Activated CD4-positive, CD25-positive, alpha-beta regulatory T cell (primary cell): ENCODE measurements at regions not wholly inside any gene's neighbourhood (a gene's known extent, or its start where the extent isn't known, plus 50 kb on each side); places are given as distances from the start of the nearest gene placed in this dataset.
"Not testable (repeated sequence)": the region's sequence is repeated elsewhere in the genome, so short reads cannot be mapped to it uniquely, and the experiment has no call there.

Experiments used
- DNase-seq, 4 experiments: peaks; one replicate each; lab custom pipeline; 2025; lab: John Stamatoyannopoulos, UW

DNA sequence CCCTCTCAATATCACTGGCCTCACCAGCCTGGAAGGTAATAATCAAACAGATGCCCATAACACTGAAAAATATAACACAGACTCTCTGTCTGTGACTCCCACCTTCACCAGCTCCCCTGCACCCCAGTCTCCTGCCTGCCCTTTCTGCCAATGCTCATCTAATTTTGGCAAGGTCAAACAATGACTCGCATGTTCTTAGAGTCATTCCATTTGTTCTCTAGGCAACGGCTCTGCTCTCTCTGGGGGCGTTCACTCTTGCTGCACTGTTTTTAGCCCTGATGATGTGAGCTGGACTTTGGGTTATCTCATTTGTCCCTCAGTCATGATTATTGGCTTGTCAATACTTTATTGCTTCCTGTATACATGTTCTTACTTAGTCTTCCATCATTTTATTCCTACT, 691.8 kb downstream of the FLRT2 start:
- no peak for DNase-seq

DNA sequence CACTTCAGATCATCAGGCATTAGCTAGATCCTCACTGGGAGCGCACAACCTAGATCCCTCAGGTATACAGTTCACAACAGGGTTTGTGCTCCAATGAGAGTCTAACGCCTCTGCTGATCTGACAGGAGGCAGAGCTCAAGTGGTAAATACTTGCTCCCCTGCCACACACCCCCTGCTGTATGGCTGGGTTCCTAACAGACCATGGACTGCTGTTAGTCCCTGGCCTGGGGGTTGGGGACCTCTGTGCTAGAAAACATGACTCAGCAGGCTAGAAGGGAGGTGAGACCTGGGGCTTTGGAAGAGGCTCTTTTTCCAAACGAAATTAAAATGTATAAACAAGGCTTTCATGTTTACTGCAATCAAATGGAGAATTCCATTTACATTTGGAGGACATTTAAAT, 691.1 kb downstream of the FLRT2 start:
- no peak for DNase-seq

DNA sequence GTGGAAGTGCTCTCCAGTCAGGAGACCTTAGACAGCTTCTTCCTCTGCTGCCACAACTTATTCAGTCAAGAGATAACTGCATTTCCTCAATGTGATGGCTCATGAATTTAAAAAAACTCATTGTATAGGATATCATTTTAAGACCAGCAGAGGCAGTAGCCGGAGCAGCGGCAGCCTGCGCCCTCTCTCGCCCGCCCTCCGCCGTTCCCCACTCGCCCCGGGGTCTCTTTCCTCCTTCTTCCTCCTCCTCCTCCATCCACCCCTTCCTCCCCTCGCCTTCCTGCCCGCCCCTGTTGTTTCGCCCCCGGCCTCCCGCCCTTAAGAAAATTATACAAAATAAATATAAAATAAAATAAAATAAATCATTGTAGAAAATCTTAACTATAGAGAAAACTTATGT, 687.6 kb downstream of the FLRT2 start:
- DNase-seq: no peak

DNA sequence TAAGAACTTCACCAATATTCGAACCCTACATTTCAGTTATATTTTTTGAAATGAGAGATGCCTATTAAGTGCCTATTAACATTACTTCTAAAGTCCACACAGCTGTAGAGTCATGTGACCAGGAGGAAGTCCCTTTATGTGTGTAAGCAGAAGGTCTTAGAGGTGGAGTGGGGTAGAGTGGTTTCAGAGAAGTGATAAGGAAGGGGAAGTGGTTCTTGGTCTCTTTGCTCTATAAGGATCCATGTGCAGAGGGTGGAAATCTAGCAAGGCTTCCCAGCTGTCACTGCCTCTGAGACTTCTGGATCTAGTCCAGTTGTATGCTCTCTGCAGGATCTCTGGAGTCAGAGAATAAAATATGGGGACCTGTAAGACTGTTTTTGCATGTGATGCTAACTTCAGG, 673.9 kb downstream of the FLRT2 start:
- no peak for DNase-seq

DNA sequence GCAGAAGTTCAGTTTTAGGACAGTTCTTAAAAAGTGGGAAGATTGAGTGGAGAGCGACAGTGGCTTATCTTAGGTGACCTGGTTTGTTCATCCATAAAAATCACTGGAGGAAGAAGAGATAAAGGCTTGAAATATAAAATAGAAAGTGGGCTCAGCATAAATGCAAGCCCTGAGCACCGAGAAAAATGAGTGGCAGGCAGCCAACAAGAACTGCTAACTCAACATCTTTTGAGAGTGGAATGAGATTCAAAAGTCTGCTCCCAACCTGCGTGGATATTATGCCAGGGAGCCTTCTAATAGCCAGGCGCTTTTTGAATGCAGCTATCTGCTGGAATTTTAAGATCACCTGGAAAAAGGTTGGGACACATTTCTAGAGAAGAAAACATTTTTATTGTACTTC, 666.5 kb downstream of the FLRT2 start:
- DNase-seq: no peak

DNA sequence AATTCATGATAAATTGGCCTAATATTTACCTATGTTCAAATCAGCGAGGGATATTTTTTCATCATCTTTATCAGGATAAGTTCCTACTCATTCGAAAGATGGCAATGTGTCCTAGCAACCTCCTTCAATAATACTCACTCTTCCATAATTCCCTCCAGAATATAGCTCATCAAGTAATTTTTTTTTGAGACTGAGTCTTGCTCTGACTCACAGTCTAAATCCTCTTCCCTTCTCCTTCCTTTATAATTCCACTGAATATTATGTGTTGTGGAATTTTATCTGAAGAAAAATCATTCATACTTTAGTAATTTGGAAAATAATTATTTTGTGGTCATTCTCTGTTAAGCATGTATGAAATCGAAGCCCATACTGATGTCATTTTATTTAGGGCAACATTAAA, 663.8 kb downstream of the FLRT2 start:
- no peak for DNase-seq

DNA sequence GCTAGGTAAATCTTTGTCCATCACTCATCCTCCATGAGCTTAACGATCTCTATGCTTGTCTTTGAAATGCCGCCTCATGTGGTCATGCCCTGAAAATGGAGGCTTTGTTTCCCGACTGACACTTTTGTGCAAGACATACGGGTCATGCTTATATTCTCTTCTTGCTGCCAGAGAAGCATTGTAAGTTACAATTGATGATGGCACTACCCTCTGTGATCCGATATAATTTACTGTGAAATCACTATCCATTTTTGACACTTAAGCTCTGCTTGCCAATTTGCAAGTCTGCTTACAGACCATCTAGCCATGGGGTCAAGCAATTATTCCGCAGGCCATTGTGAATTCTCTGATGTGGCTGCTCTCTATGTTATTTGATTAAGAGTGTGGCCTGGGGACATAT, 650.0 kb downstream of the FLRT2 start:
- DNase-seq: no peak

DNA sequence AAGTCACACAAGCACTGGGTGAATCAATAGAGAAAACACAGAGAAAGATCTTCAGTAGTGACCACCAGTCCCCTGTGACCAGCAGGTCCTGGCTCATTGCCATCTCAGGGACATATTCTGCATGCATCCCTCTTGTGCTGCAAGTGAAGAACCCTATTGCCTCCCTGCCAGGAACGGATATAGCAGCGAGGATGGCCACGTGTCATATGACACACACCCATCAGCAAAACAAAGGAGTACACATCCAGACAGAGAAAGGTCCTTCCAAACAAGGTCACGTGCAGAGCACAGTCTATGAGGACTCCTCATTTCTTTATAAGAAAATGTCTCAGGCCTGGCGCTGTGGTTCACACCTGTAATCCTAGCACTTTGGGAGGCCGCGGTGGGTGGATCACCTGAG, 638.4 kb downstream of the FLRT2 start:
- DNase-seq: no peak

DNA sequence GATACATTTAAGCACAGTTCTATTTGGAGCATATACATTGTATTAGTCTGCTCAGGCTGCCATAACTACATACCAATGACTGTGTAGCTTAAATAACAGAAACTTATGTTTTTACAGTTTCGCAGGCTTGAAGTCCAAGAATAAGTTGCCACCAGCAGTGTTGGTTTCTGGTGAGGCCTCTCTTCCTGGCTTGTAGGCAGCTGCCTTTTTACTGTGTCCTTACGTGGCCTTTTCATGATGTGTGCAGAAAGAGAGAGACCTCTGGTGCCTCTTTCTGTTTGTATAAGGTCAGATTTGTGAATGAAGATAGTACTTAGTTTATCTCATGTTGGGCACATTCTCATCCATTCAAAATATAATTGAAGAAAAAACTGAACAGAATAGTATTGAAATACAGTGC, 636.6 kb downstream of the FLRT2 start:
- no peak for DNase-seq

DNA sequence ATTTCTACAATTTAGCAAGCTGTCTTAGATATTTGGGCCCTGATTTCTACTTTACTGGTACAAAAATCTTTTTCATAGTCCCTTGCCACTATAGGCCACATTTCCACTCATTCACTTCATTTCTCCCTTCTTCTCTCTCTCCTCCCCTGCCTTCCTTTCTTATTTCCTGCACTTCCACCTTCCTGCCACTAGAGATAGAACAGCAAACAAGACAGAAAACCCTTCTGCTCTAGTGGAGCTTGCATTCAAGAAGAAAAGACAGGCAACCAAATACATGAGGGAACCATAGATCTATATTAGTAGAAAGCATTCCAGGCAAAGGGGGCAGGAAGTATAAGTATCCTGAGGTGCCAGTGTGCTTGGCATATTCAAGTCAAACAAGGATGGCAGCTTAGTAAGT, 623.5 kb downstream of the FLRT2 start:
- no peak for DNase-seq

DNA sequence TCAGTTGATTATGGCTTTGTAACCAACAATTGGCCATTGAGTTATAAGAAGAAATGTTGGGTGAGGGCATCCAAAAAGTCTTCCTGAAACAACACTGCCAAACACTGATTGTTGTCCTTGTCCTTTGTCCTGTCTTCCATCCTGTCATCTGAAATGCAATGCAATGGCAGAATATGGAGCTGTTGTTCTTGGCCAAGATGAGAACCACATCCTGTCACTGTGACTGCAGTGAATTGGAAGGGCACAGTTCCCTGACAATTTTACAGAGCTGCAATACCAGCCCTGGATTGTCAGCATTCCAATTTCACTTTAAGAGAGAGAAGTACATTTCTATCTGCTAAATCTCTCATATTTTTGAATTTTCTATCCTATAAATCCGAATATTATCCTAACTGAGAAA, 613.3 kb downstream of the FLRT2 start:
- no peak for DNase-seq

DNA sequence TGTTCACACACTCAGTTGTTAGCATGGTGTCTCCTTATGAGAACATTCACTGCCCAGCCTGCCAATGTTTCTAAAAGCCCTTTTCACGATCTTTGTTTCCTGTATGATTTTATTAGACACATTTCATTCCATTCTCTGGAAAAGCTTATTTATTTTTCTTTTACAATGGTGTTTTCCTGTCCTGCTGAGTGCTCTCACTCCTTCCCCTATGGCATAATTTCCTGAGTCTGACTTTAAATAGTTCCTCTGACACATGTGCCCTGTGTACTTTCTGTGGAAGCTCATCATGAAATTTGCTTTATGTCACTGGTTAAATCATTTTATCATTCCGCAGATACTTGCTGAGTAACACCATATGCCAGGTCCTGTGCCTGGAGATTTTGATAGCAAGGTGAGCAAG, 612.0 kb downstream of the FLRT2 start:
- no peak for DNase-seq

DNA sequence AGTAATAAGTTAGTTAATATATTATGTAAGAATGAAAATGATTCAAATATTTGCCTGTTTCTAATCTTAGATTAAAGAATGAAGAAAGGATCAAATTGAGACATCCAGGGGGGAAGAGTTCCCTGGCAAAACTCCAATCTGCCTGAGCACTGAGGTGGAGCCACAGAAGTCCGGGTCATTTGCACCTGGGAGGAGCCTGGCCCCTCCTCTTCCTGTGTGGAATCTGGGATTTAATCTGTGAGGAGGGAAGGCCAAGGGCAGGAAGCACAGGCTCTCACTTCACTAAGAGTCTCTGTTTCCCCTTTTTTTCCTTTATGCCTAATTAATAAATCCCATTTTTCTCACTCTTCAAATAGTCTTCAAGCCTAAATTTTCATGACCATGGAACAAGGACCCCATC, 599.5 kb downstream of the FLRT2 start:
- no peak for DNase-seq

DNA sequence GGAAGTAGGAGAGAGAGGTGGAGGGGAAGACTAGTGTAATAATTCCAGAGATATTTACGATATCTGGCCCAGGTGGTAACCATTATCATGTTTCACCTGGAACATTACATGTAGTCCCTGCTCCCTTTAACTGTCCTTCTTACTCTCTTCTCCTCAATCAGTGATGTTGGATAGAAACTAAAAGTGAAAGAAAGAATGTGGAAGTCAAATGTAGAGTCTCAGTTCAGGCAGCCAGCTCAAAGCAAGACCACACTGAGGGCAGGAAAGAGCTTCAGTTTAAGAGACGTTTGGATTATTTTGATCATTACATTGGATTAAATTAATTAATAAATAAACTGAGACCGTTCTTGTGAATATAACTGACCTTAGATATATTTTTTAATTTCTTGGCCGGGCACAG, 594.4 kb downstream of the FLRT2 start:
- no peak for DNase-seq

DNA sequence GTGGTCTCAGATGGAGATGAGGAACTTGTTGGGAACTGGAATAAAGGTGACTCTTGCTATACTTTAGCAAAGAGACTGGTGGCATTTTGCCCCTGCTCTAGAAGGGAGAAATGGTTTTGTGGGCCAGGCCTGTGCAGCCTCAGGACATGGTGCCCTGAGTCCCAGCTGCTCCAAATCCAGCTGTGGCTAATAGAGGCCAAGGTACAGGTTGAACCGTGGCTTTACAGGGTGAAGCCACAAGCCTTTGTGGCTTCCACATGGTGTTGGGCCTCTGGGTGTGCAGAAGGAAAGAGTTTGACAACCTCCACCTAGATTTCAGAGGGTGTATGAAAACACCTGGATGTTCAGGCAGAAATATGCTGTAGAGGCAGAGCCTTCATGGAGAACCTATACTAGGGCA, 586.0 kb downstream of the FLRT2 start:
- no peak for DNase-seq

DNA sequence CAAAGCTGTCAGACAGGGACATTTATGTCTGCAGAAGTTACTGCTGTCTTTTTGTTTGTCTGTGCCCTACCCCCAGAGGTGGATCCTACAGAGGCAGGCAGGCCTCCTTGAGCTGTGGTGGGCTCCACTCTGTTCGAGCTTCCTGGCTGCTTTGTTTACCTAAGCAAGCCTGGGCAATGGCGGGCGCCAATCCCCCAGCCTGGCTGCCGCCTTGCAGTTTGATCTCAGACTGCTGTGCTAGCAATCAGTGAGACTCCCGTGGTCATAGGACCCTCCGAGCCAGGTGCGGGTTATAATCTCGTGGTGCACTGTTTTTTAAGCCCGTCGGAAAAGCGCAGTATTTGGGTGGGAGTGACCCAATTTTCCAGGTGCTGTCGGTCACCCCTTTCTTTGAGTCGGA, 580.9 kb downstream of the FLRT2 start:
- not testable (repeated sequence) for DNase-seq

DNA sequence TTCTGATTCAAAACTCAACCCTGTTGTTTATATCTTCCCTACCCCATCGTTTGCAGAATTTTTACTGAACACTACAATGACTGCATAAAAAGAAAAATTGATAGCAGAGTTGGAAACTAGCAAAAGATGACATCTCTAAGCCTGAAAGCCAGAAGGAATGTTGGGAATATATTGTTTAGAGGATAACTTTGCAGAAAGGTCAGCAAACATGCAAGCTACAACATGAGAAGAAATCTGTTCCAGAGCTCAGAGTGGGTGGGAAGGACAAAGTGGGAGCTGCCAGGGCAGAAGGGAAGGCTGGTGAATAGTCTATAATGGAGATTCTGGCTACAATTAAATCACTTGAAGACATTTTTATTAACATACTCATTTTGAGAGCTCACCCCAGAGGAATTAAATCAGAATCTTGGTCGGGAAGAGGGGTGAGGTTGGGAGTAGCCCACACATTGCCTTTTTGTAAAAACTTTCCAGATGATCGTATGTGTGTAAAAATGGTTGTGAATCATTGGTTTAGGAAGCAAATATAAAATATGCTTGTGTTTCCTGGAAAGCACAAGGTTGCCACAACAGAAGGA, 574.8 kb downstream of the FLRT2 start:
- no peak for DNase-seq

DNA sequence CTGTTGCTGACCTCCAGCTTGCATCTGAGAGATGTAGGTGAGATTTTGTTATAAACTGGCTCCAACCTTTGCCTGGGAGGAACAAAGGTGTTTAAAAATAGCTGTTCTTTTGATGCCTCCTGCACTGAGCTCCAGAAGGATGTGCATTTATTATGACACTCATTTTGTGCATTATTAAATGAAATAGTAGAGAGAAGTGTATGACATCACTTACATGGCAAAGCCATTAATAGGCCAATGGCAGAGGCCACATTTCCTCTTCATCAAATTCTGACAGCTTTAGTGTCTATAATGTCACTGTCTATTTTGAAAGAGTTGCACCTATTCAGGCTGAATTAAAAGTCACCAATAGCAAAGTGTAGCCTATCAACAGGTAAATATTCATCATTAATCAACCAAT, 564.6 kb downstream of the FLRT2 start:
- DNase-seq: no peak

DNA sequence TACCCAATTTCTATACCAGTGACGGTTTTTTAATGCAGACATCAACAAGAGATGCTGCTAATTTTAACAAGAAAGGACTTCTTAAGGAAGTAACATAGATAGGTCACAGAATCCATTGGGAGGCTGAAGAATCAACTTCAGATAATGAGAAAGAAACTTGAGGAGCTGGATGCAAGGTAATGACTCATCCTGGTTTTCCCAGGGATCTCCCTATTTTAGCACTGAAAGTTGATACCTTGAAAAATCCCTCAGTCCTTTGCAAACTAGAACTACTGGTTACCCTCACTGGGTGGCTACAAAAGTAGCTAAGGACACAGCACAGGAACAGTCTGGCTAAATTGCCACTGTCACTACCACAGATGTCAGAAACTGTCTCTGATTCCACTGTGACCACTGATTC, 561.9 kb downstream of the FLRT2 start:
- DNase-seq: no peak

DNA sequence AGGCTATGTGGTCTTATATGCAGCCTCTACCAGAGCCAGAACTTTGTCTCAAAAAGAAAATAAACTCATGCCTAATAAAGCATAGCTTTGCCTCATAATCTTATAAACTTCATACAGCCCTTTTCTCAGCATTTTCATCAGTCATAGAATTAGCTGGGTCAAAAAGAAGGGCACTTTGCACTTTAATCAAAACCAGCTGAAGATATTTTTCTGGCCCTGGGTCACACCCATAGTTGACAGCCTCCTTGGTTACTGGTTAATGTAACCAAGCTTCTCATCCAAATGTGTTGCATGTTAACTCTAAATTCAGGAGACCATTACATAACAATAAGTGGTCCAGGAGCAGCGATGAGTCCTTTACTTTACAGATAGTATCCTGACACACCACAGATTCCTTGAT, 558.2 kb downstream of the FLRT2 start:
- DNase-seq: no peak

DNA sequence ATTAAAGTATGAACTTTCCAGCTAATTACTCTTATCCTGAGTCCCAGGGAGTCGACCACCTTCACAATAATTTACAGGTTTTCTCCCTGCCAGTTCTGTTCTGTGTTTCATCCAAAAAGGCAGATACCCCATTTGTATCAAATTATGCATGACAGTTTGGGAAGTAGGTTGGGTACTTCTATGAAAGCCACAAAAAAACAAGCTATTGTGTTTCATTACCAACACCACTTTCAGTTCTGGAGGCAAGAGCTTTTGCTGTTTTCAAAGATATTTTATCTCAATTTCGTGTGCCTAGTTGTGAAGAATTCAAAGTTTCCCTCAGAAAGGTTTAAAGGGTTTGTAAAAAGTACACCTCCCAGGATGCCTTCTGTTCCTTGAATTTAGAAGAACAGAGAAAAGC, 557.4 kb downstream of the FLRT2 start:
- no peak for DNase-seq

DNA sequence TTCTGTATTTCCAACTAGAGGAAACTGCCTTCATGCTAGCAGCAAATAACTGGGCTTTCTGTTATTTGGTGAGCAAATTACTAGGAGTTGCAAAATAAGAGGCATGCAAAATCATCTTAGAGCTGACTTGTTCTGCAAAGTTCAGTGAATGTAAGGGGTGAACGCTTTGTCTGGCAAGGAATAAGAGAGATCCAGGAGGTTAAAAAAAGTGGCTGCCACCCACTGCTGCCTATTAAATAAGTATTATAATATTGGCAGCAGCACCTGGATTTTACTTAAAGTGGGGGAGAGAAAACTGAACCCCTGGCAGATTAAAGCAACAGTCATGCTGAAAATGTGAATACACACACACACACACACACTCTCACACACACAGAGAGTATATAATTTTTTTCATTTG, 557.0 kb downstream of the FLRT2 start:
- DNase-seq: no peak

DNA sequence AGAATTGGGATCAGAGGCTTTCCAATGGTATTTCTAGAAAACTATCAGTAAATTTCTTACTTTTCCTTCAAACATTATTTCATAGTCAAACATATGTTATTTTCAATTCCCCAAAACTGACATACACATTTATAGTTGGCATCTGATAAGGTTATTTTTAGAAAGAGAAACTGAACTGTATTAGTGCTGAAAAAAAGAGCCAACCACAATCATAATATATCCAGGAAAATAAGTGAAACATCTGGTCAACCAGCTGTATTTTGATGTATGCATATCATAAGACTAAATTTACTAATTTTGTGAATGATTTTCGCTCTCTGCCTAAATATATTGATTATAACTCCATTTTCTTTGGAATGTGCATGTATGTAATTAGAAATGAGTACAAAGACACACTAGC, 554.2 kb downstream of the FLRT2 start:
- no peak for DNase-seq

DNA sequence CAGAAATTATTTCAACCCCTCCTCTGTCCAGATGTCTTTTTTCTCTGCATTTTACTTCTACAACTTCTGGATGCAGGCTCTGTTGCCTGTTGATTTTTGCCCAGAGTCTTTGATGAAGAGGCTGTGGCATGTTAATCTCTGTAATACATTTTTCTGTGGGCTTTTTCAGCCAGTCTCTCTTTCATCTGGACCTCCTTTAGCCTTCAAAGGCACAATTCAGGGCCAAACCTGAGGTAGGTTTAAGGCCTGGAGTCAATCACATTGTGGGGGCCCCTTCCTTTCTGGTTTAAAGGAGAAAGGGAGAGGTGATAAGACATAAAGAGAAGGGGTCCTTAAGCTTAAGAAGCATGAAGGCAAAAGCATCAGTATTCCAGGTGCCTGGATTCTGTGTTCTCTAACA, 553.7 kb downstream of the FLRT2 start:
- DNase-seq: no peak
